ENCODE measurements at regions not wholly inside any gene's neighbourhood (a gene's known extent, or its start where the extent isn't known, plus 50 kb on each side); places are given as distances from the start of the nearest gene placed in this dataset.

GRCh38 chr13:58687148-58687547 lies 1055.6 kb downstream of the PCDH17 start:
- Histone ChIP-seq H3K27me3 (ENCODE audit: control insufficient read depth in 1 of 2, insufficient read depth in 2 of 2, low read length in 2 of 2) (no peaks in the 10 kb centered on the region), H2AFZ (ENCODE audit: low read length) (no peak overlapping the region), H3K9ac (ENCODE audit: insufficient read depth, low read depth, low read length) (no peak overlapping the region), H3K9me3 (ENCODE audit: low read length) (peaks cover 54% of the 10 kb centered on the region), H3K27ac (ENCODE audit: extremely low read length, insufficient read depth, low read length) (no peak overlapping the region), H3K4me3 (replicated peaks in 1 of 3; ENCODE audit: insufficient read depth in 1 of 3, low read depth in 2 of 3, low read length in 3 of 3) (no peak overlapping the region), H3K36me3 (replicated peaks in 1 of 2; ENCODE audit: control insufficient read depth in 1 of 2, insufficient read depth in 2 of 2, low read length in 2 of 2) (no peaks in the 10 kb centered on the region), H4K20me1 (ENCODE audit: insufficient read depth, low read length) (no peaks in the 10 kb centered on the region), H3K4me2 (ENCODE audit: low read depth, low read length) (no peak overlapping the region), H3K79me2 (ENCODE audit: insufficient read depth, low read length) (no peaks in the 10 kb centered on the region), H3K4me1 (ENCODE audit: insufficient read depth, low read length) (no peaks in the 10 kb centered on the region)
- TF ChIP-seq NFYB (CRISPR knock-in tag; IDR thresholded peaks at IDR 0.05) = no peak
- no peak for TF ChIP-seq ZNF20 (CRISPR knock-in tag; IDR thresholded peaks at IDR 0.05)
- TF ChIP-seq ZMAT3 (CRISPR knock-in tag; conservative IDR thresholded peaks at IDR 0.05) = no peak
- TF ChIP-seq CREB1 (IDR thresholded peaks at IDR 0.05) = no peak
- TF ChIP-seq CREB1 (CRISPR knock-in tag; IDR thresholded peaks at IDR 0.05) = no peak
- no peak for TF ChIP-seq PHB2 (IDR thresholded peaks at IDR 0.05; ENCODE audit: partially characterized antibody)
- TF ChIP-seq ZFP36 (IDR thresholded peaks at IDR 0.05; ENCODE audit: borderline replicate concordance, low read depth, low read length, partially characterized antibody) = no peak
- TF ChIP-seq PCBP2 (optimal IDR thresholded peaks at IDR 0.05; ENCODE audit: low read depth, low read length, poor library complexity, severe bottlenecking) = no peak
- no peak for TF ChIP-seq AFF4 (CRISPR knock-in tag; IDR thresholded peaks at IDR 0.05)
- no peak for TF ChIP-seq HHEX (CRISPR knock-in tag; IDR thresholded peaks at IDR 0.05)
- TF ChIP-seq TIGD3 (CRISPR knock-in tag; IDR thresholded peaks at IDR 0.05; ENCODE audit: borderline replicate concordance) = no peak
- TF ChIP-seq THYN1 (CRISPR knock-in tag; IDR thresholded peaks at IDR 0.05; ENCODE audit: borderline replicate concordance, low read depth) = no peak
- TF ChIP-seq ZNF749 (CRISPR knock-in tag; IDR thresholded peaks at IDR 0.05; ENCODE audit: borderline replicate concordance) = no peak
- no peak for TF ChIP-seq HOXD1 (CRISPR knock-in tag; IDR thresholded peaks at IDR 0.05)
- no TSS peak for BruUV-seq (replicated peaks)
- ATAC-seq (no peak), FAIRE-seq (no peak), DNase-seq (ENCODE audit: low spot score) (no peak)
- intact Hi-C loops (cut with micrococcal nuclease; ENCODE audit: unreplicated experiment) = no loop called here
- in situ Hi-C loops (cut with HindIII; ENCODE audit: extremely low pct_ligation_motif_present, low pct_unique_long_range_greater_than_20kb) = no loop called here
- 6% methylated on average over 2 of the region's 2 CpGs for WGBS (ENCODE audit: low lambda C conversion rate)
- CTCF ChIA-PET (ENCODE audit: low intra/inter-chr PET ratio, low total read pairs) = no interaction called here
- POLR2A ChIA-PET = no interaction called here

Measured in HepG2 (cell line).